ENCODE measurements at regions not wholly inside any gene's neighbourhood (a gene's known extent, or its start where the extent isn't known, plus 50 kb on each side); places are given as distances from the start of the nearest gene placed in this dataset.
A peak's percentile ranks its signal among the peaks of the same experiment; 100 is the strongest.
"Not testable (repeated sequence)": the region's sequence is repeated elsewhere in the genome, so short reads cannot be mapped to it uniquely, and the experiment has no call there.

DNA sequence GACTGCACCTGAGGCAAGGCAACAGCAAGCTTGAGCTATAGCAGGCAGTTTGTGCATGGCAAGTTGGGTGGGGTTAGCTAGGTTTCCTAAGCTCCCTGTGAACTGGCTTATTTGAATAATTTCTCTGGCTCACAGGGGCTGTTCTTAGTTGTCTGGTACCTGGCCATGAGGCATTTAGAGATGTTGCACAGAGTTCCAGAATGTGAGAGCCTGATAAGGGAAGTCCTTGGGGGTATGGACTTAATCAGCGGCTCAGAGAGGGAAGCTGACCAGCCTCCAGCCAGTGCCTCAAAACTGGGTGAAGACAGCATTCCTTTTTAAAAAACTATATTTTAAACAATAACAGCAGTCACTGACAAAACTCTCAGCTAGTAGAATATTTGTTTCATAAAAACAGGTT, 307.4 kb downstream of the FZD1 start:
- no peak for DNase-seq

DNA sequence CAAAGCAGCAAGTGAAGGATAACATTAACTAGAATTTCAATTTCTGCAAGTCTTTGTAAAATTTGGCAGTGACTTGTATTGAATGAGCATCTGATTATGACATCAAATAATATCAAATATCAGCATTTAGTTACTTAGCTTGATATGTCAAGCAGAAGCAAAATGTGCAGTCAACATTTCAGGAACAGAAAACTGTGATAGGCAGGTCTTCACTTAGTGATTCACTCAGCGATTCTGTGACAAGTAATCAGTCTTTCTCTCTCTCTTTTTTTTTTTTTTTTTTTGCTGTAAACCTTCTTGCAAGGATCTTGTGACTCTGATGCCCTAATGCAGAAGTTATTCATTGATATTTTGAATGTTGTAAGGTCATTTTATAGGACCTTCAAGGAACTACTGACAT, 307.1 kb downstream of the MTERF1 start:
- no peak for DNase-seq

- not testable (repeated sequence) for DNase-seq
These were observed 304.0 kb downstream of the MTERF1 start for GRCh38 chr7:91576459-91576858.

- DNase-seq, result no peak
These were observed 300.7 kb downstream of the MTERF1 start for GRCh38 chr7:91579837-91580236.

- no peak for DNase-seq
These were observed 297.6 kb downstream of the MTERF1 start for GRCh38 chr7:91582799-91583477.

- no peak for DNase-seq
These were observed 284.2 kb downstream of the MTERF1 start for GRCh38 chr7:91596287-91596686.

- no peak for DNase-seq
These were observed 281.7 kb downstream of the MTERF1 start for GRCh38 chr7:91598791-91599190.

- no peak for DNase-seq
These were observed 280.4 kb downstream of the MTERF1 start for GRCh38 chr7:91600112-91600511.

- no peak for DNase-seq
These were observed 276.8 kb downstream of the MTERF1 start for GRCh38 chr7:91603707-91604106.

DNA sequence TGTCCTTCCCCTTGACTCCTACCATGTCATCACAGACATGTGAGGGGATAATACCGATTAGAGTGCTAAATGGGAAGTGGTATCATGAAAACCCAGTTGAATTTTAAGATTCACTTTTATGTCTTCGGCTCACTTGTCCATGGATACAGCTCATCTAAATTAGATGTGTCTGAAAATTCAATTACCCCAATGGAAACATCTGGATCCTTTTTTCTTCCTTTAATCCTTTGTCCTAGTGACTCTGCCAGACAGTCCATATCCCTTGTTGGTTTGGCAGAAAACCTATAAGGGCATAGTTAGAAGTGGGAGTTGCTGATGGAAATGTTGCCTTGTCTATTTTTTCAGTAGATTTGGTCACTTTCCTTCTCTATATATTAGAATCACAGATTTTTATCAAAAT, 271.9 kb downstream of the MTERF1 start:
- no peak for DNase-seq

GRCh38 chr7:91609525-91609924, 271.0 kb downstream of the MTERF1 start:
- no peak for DNase-seq

- no peak for DNase-seq
These were observed 266.1 kb downstream of the MTERF1 start for GRCh38 chr7:91614431-91614830.

DNA sequence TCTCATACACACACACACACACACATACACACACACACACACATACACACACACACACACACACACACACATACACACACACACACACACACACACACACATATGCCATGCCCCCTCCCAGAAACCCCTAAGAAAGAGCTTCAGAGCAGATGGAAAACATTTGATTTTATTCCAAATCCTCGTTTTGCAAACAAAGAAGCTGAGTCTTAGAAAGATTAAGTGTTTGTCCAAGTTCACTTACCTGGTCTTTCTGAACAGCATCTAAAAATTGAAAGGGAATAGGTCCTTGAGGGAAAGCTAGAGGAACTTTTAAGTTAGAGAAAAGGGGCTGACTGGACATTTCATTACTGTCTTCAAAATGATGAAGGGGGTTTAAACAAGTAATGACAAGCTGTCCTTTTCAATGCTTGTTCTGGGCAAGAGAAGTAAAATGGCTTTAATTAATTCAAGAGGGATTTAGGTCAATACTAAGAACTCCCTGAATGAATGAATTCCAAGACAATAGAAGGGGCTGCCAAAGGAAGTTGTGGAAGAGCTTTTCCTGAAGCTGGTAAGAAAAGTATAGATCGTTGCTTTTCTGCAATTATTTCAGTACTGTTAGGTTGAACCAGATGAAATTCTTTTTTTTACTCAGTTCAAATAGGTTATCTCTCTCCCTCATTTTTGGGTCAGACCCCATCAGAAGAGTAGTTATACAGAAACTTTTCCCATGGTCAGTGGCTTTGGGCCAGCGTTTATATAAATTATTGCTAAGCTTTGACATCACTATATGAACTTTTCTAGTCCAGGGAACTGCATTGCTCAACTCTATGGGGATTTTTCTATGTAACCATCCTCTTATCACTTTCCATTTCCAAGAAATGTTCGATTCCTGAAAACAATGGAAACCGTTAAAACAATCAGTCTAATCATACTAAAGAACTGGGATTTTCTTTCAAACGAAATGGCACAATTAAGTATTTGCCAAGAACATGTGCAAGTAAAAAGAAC, 261.4 kb downstream of the MTERF1 start:
- DNase-seq, result no peak

DNA sequence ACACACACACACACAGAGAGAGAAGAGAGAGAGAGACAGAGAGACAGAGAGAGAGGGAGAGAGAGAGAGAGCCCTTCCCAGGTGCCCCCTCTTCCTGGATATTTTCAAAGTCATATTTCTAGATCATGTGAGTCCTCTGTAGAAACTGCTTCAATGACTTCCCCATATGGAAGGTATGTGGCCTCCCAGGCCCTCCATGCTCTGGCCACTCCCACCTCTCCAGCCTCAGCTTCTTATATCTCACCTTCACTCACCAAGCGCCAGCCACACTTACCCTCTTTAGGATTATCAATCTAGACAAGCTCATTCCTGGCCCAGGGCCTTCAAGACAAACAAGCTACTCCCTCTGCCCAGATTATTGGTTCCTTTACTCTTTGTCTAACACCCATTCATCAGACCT, 259.7 kb downstream of the MTERF1 start:
- DNase-seq, result no peak

DNA sequence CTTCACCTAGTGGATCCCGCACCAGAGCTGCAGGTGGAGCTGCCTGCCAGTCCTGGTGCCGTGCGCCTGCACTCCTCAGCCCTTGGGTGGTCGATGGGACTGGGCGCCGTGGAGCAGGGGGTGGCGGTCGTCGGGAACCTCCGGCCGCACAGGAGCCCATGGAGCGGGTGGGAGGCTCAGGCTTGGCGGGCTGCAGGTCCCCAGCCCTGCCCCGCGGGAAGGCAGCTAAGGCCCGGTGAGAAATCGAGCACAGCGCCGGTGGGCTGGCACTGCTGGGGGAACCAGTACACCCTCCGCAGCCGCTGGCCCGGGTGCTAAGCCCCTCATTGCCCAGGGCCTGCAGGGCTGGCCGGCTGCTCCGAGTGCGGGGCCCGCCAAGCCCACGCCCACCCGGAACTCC, 253.2 kb downstream of the MTERF1 start:
- DNase-seq, result not testable (repeated sequence)

GRCh38 chr7:91628742-91629141, 251.8 kb downstream of the MTERF1 start:
- DNase-seq, result peak in 1 of 2 experiments; percentile 39

DNA sequence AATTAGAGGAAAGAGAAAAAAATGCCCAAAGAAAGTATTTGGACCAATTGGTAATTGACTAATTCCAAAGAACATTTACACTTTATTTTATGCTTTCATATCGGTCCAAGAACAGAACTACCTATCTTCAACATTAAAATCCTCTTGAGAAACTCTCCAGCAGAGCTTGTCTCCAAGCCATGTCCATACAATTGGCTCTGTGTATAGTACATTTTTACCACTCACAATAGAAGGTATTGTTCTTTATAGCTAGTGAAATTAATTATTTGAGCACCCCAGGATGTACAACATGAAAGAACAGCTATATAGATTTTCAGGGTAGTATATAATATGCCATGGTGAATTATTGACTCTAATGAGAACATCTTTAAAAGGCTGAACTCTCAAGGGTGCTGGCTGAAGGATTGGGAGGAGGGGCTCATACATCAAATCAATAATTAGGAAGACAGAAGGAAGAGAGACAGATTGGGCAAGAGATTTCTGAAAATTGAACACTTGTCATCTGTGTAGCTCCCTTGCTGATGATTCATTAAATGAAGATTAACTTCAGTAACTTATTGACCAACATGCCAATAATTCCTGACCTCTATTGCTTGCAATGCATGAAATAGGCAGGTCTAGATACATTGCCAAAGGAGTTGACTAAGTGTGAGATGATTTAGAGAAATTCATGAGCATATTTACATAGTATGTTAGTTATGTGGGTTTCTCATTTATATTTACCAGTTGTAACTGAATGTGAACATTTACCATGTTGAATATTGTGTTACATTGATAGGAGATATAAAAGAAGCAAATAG, 249.7 kb downstream of the MTERF1 start:
- DNase-seq, result no peak

DNA sequence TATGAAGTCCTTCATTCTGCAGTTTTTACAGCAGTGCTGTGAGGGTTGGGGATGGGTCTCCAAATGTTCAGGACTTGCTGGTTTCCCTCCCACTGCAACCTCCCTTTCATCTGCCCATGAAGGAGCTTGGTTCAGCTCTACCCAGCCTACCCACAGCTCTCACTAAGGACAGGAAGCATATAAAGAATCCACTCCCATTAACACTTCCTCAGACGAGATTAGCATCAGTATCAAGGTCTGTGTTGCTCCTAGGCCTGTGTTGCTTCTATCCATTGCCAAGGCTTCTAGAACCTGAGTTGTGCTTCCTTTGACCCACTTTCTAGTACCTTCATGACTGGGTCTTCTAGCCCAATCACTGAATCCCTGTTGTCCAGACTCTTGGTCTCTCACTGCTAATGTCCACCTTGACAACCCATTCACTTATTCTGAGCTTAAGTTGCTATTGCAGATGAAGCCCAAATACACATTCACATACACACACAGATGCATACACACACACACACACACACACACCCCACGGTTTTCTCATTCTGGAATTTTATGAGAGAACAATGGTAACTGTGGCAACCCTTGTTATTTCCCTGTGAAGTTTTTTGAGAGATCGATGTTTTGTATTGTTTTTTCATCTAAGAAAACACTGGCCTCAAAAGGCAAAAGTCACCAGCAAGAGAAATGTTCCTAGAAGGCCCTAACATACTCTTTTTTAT, 248.1 kb downstream of the MTERF1 start:
- no peak for DNase-seq

DNA sequence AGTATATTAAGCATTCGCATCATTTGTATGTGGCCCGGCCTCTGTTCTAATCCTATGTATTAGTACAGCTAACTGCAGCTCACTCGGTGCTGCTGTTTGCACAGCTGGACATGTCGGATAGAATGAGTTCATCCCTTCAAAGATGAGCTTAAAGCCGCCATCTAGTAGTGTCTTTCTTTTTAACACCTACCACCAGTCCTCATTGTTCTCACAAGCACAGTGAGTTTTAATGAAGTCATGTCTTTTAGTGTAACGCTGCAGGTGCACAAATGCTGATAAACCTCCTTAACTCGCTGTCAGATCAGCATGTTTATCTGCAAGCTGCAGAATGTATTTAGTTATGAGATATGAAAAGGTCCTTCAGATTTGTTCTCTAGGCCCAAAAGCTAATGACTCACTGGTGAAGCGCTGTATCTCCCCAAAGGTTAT, 247.5 kb downstream of the MTERF1 start:
- DNase-seq, result no peak

- DNase-seq, result peak; percentile 44 to 57
These were observed 245.9 kb downstream of the MTERF1 start for GRCh38 chr7:91634485-91635177.

DNA sequence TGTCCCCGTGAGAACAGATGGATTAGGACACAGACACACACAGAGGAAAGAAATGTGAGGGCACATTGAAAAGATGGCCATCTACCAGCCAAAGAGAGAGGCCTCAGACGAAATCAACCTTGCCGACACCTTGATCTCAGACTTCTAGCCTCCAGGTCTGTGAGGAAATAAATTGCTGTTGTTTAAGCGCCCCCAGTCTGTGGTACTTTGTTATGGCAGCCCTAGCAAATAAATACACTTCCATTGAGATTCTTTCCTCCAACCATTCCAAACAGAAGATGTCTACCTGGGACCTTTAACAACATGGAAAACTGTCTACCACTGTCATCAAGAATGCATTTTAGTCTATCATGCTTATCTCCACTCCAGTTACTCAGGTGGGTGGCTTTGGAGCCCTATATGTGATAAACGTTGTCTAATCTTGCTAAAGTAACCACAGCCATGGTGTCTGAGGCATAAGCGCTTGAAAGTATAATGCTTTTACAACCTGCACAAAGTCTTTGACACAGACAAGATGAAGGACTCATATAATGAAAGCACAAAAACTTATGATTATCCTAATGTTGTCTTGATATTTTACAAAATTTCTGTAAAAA, 244.3 kb downstream of the MTERF1 start:
- no peak for DNase-seq
